Nephron progenitor cell (in vitro differentiated cells): ENCODE measurements at regions not wholly inside any gene's neighbourhood (a gene's known extent, or its start where the extent isn't known, plus 50 kb on each side); places are given as distances from the start of the nearest gene placed in this dataset.

ENCODE experiments used
- DNase-seq: peaks from one replicate; pipeline ENCODE4 v3.0.0; 2021
- H3K27ac Mint-ChIP-seq: 2 replicates; pipeline ENCODE4 v1.8.0; 2021; ENCODE audit warnings: mild to moderate bottlenecking, moderate library complexity, mixed read lengths
- H3K27me3 Mint-ChIP-seq: 2 replicates; pipeline ENCODE4 v1.8.0; 2021; ENCODE audit warnings: mild to moderate bottlenecking, low read depth, mixed read lengths; ENCODE audit not compliant: poor library complexity
- H3K36me3 Mint-ChIP-seq: 2 replicates; pipeline ENCODE4 v1.8.0; 2021; ENCODE audit warnings: low read depth, mixed read lengths
- H3K4me1 Mint-ChIP-seq: 2 replicates; pipeline ENCODE4 v1.8.0; 2021; ENCODE audit warnings: mixed read lengths
- H3K4me3 Mint-ChIP-seq: 2 replicates; pipeline ENCODE4 v1.8.0; 2021; ENCODE audit warnings: mild to moderate bottlenecking, moderate library complexity, mixed read lengths
- H3K9me3 Mint-ChIP-seq: 2 replicates; pipeline ENCODE4 v1.8.0; 2021; ENCODE audit warnings: mild to moderate bottlenecking, moderate library complexity, mixed read lengths
- TF ChIP-seq, protein P1 (sequence below): fragments of 200-600 bp; sonication (generic); IDR thresholded peaks from 2 replicates; pipeline ENCODE4 v1.5.0; 2021; ENCODE audit warnings: antibody characterized with exemption

- no peaks in the 10 kb centered on the region for H3K9me3 Mint-ChIP-seq
- TF ChIP-seq, protein P1, sequence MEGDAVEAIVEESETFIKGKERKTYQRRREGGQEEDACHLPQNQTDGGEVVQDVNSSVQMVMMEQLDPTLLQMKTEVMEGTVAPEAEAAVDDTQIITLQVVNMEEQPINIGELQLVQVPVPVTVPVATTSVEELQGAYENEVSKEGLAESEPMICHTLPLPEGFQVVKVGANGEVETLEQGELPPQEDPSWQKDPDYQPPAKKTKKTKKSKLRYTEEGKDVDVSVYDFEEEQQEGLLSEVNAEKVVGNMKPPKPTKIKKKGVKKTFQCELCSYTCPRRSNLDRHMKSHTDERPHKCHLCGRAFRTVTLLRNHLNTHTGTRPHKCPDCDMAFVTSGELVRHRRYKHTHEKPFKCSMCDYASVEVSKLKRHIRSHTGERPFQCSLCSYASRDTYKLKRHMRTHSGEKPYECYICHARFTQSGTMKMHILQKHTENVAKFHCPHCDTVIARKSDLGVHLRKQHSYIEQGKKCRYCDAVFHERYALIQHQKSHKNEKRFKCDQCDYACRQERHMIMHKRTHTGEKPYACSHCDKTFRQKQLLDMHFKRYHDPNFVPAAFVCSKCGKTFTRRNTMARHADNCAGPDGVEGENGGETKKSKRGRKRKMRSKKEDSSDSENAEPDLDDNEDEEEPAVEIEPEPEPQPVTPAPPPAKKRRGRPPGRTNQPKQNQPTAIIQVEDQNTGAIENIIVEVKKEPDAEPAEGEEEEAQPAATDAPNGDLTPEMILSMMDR, result no peak
- no peaks in the 10 kb centered on the region for H3K36me3 Mint-ChIP-seq
- no peak overlapping the region for H3K27ac Mint-ChIP-seq
- no peak for DNase-seq
- H3K4me1 Mint-ChIP-seq, result no peaks in the 10 kb centered on the region
- peaks cover 9% of the 10 kb centered on the region for H3K27me3 Mint-ChIP-seq
- H3K4me3 Mint-ChIP-seq, result no peak overlapping the region
Measured at GRCh38 chr1:221564891-221565290, 177.0 kb downstream of the DUSP10 start.

DNA sequence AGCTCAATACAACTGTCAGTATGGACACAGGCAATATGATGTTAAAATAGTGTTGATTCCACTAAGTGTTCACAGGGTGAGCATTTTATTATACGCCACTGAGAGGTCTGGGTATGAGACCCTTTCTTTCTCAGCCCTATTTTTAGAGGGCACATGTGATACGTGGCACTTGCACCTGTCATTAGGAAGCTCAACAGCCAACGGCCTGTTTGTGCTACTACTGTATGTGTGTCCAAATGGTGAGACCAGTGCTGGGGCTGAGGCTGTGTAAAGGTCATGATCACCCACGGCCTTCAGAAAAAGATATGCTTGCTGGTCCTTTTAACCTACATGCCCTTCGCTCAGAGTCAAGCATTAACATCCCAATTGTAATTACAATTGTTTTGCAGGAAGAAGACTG lies 176.2 kb downstream of the DUSP10 start:
- TF ChIP-seq, protein P1, result no peak
- H3K27ac Mint-ChIP-seq, result no peak overlapping the region
- peaks cover 6% of the 10 kb centered on the region for H3K27me3 Mint-ChIP-seq
- H3K9me3 Mint-ChIP-seq, result no peaks in the 10 kb centered on the region
- no peak for DNase-seq
- no peak overlapping the region for H3K4me3 Mint-ChIP-seq
- H3K4me1 Mint-ChIP-seq, result no peaks in the 10 kb centered on the region
- H3K36me3 Mint-ChIP-seq, result no peaks in the 10 kb centered on the region

- H3K9me3 Mint-ChIP-seq, result no peaks in the 10 kb centered on the region
- TF ChIP-seq, protein P1, result no peak
- no peaks in the 10 kb centered on the region for H3K4me1 Mint-ChIP-seq
- H3K27ac Mint-ChIP-seq, result no peak overlapping the region
- no peak for DNase-seq
- H3K27me3 Mint-ChIP-seq, result no peaks in the 10 kb centered on the region
- H3K36me3 Mint-ChIP-seq, result no peaks in the 10 kb centered on the region
- no peak overlapping the region for H3K4me3 Mint-ChIP-seq
Measured at GRCh38 chr1:221567859-221568507, 173.9 kb downstream of the DUSP10 start.

GRCh38 chr1:221573756-221574155 lies 168.1 kb downstream of the DUSP10 start:
- no peaks in the 10 kb centered on the region for H3K27me3 Mint-ChIP-seq
- TF ChIP-seq, protein P1, result no peak
- H3K36me3 Mint-ChIP-seq, result peaks cover 10% of the 10 kb centered on the region
- no peaks in the 10 kb centered on the region for H3K4me1 Mint-ChIP-seq
- peaks cover 22% of the 10 kb centered on the region for H3K9me3 Mint-ChIP-seq
- no peak for DNase-seq
- H3K4me3 Mint-ChIP-seq, result no peak overlapping the region
- H3K27ac Mint-ChIP-seq, result peak overlapping the region; percentile 67

DNA sequence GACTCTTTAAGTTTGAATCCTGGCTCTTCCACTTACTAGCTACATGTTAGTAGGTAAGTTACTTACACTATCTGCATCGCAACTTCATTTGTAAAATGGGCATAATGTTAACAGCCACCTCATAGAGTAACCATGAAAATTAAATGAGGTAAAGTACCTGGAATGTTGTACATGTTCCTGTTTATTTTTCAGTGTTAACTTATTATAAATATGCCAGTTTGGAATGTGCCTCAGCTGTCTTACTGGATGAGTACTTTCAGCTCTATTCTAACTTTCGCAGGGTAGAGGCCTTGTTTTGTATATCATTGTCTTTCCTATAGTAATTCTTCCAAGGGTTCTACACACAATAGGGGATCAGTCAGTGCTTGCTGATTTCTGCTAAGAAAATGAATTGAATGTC lies 167.4 kb downstream of the DUSP10 start:
- H3K27me3 Mint-ChIP-seq, result no peaks in the 10 kb centered on the region
- DNase-seq, result no peak
- H3K4me3 Mint-ChIP-seq, result no peak overlapping the region
- H3K36me3 Mint-ChIP-seq, result peaks cover 10% of the 10 kb centered on the region
- TF ChIP-seq, protein P1, result no peak
- H3K4me1 Mint-ChIP-seq, result no peaks in the 10 kb centered on the region
- H3K9me3 Mint-ChIP-seq, result peaks cover 26% of the 10 kb centered on the region
- H3K27ac Mint-ChIP-seq, result no peak overlapping the region

DNA sequence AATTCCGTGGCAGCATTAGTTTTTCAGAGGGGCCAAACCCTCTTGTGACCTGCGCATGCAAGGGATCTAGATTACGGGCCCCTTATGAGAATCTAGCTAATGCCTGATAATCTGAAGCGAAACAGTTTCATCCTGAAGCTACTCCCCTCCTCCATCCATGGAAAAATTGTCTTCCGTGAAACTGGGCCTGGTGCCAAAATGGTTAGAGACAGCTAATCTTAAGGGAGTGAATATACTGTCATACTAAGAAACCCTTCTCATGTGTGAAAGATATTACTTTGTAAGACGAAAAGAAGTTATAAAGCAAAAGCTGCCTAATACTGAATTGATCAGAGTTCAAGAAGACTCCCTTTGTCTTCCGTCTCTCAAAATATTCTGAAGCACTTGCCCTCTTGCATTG lies 166.3 kb downstream of the DUSP10 start:
- TF ChIP-seq, protein P1, result no peak
- H3K36me3 Mint-ChIP-seq, result peaks cover 10% of the 10 kb centered on the region
- no peak for DNase-seq
- no peak overlapping the region for H3K4me3 Mint-ChIP-seq
- H3K27ac Mint-ChIP-seq, result no peak overlapping the region
- H3K4me1 Mint-ChIP-seq, result no peaks in the 10 kb centered on the region
- H3K27me3 Mint-ChIP-seq, result no peaks in the 10 kb centered on the region
- peaks cover 26% of the 10 kb centered on the region for H3K9me3 Mint-ChIP-seq
